ENCODE measurements at regions not wholly inside any gene's neighbourhood (a gene's known extent, or its start where the extent isn't known, plus 50 kb on each side); places are given as distances from the start of the nearest gene placed in this dataset.

DNA sequence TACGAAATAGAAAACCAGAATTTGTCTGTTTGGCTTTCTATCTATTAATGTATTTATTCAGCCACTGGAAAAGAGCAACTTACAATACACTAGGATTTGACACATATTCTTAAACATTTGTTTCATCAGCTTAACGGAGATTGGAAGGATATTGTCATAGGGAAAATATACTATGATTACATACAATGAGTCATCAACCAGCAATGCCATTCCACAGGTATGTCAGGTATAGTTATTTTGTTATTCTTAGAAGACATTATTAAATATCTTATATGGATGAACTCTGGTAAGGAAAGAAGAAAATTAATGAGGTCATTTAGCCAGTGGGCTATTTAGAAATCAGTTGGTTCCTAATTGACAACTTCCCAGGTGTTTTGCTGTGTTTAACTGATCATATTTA lies 926.6 kb downstream of the STIM2 start:
- H3K9ac ChIP-seq (ENCODE audit: control insufficient read depth, insufficient read depth, low read length): no peak overlapping the region
- SMC1A ChIA-PET (ENCODE audit: uncharacterized antibody, unreplicated experiment): interaction anchor here (0.8 to 1.3 kb wide), 3 partner anchors 9 to 69 kb away, joined by 3 read pairs; no protein-coding TSS in a partner anchor
- 11% methylated on average over 2 of the region's 2 CpGs for WGBS (ENCODE audit: insufficient coverage, insufficient replicate concordance, low lambda C conversion rate, missing lambda C conversion rate)
- H3K4me2 ChIP-seq (ENCODE audit: control insufficient read depth, insufficient read depth): no peak overlapping the region
- no peaks in the 10 kb centered on the region for H4K20me1 ChIP-seq (ENCODE audit: control insufficient read depth, insufficient read depth)
- intact Hi-C loops (cut with micrococcal nuclease; ENCODE audit: unreplicated experiment): no loop called here
- no peaks in the 10 kb centered on the region for H3K9me3 ChIP-seq (replicated peaks; ENCODE audit: control insufficient read depth, insufficient read depth, low read length)
- no peak for FAIRE-seq
- BruUV-seq (replicated peaks): no TSS peak
- in situ Hi-C loops (cut with MboI): no loop called here
- no peaks in the 10 kb centered on the region for H3K79me2 ChIP-seq (ENCODE audit: control insufficient read depth, insufficient read depth, low read length)
- no peak for DNase-seq (ENCODE audit: low read depth, low spot score)
- no peaks in the 10 kb centered on the region for H3K4me1 ChIP-seq (ENCODE audit: control insufficient read depth, insufficient read depth, low read length)
- H3K36me3 ChIP-seq (ENCODE audit: control insufficient read depth in 2 of 2, insufficient read depth in 2 of 2, low read length in 1 of 2): no peaks in the 10 kb centered on the region
- POLR2A ChIA-PET: no interaction called here
- H3K27me3 ChIP-seq (replicated peaks in 1 of 2; ENCODE audit: control insufficient read depth in 2 of 2, insufficient read depth in 2 of 2, low read length in 1 of 2): no peaks in the 10 kb centered on the region
- no peak overlapping the region for H2AFZ ChIP-seq (ENCODE audit: control insufficient read depth, low read depth, low read length)
- RAD21 ChIA-PET (ENCODE audit: unreplicated experiment): no interaction called here
- ATAC-seq: no peak
- CTCF ChIA-PET: interaction anchor here (0.7 kb wide), 2 partner anchors 59 to 71 kb away, joined by 3 to 4 read pairs; no protein-coding TSS in a partner anchor
- no peak overlapping the region for H3K27ac ChIP-seq (ENCODE audit: control insufficient read depth, insufficient read depth)
- H3K4me3 ChIP-seq: no peak overlapping the region
- no peak for TF ChIP-seq SP1 (IDR thresholded peaks at IDR 0.05; ENCODE audit: low read depth, low read length)

DNA sequence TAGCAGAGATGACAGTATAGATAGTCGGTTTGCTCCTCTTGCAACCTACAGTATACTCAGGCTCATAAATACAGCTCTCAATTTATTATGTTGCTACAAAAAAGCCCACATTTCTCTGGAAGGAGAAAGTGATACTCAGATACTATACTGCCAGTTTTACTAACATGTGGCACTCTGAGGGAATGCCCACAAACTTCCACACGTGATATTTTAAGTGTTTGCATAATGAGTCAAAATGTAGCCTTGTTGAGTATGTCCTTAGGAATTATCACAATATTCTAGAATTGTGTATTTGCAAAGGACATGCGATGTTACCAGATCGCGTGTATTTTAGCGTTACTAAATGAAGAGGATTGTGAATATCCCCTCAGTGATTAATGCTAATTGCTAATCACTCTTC lies 929.1 kb downstream of the STIM2 start:
- Histone ChIP-seq H3K27me3 (replicated peaks in 1 of 2; ENCODE audit: control insufficient read depth in 2 of 2, insufficient read depth in 2 of 2, low read length in 1 of 2) (no peaks in the 10 kb centered on the region), H3K27ac (ENCODE audit: control insufficient read depth, insufficient read depth) (no peak overlapping the region), H3K4me2 (ENCODE audit: control insufficient read depth, insufficient read depth) (no peak overlapping the region), H4K20me1 (ENCODE audit: control insufficient read depth, insufficient read depth) (no peaks in the 10 kb centered on the region), H3K9me3 (replicated peaks; ENCODE audit: control insufficient read depth, insufficient read depth, low read length) (no peaks in the 10 kb centered on the region), H3K79me2 (ENCODE audit: control insufficient read depth, insufficient read depth, low read length) (no peaks in the 10 kb centered on the region), H2AFZ (ENCODE audit: control insufficient read depth, low read depth, low read length) (no peak overlapping the region), H3K9ac (ENCODE audit: control insufficient read depth, insufficient read depth, low read length) (no peak overlapping the region), H3K36me3 (ENCODE audit: control insufficient read depth in 2 of 2, insufficient read depth in 2 of 2, low read length in 1 of 2) (no peaks in the 10 kb centered on the region), H3K4me1 (ENCODE audit: control insufficient read depth, insufficient read depth, low read length) (no peaks in the 10 kb centered on the region), H3K4me3 (no peak overlapping the region)
- ChIA-PET POLR2A (no interaction called here), SMC1A (ENCODE audit: uncharacterized antibody, unreplicated experiment) (interaction anchor here (1.0 kb wide), 1 partner anchor 11 kb away, joined by 4 read pairs; no protein-coding TSS in a partner anchor), RAD21 (ENCODE audit: unreplicated experiment) (no interaction called here), CTCF (no interaction called here)
- DNase-seq (ENCODE audit: low read depth, low spot score) (no peak), ATAC-seq (no peak; the same call in 1 of the 3 replicates), FAIRE-seq (no peak)
- in situ Hi-C loops (cut with MboI) (no loop called here), intact Hi-C loops (cut with micrococcal nuclease; ENCODE audit: unreplicated experiment) (no loop called here)
- BruUV-seq (replicated peaks): no TSS peak
- TF ChIP-seq CBX3 (IDR thresholded peaks at IDR 0.05; ENCODE audit: borderline replicate concordance, low read depth) (no peak), KAT2A (conservative IDR thresholded peaks at IDR 0.05; ENCODE audit: control insufficient read depth, low read depth, low read length) (no peak), MEF2A (IDR thresholded peaks at IDR 0.05; ENCODE audit: insufficient read depth, low read depth, low read length) (no peak), SREBF2 (IDR thresholded peaks at IDR 0.05; ENCODE audit: low read length) (no peak), ZBED1 (IDR thresholded peaks at IDR 0.05; ENCODE audit: borderline replicate concordance) (no peak), EED (IDR thresholded peaks at IDR 0.05; ENCODE audit: low read depth) (no peak), NFXL1 (IDR thresholded peaks at IDR 0.05; ENCODE audit: borderline replicate concordance) (no peak), BCL11A (IDR thresholded peaks at IDR 0.05; ENCODE audit: low read depth, low read length) (no peak), JUNB (IDR thresholded peaks at IDR 0.05) (no peak), SIX5 (IDR thresholded peaks at IDR 0.05; ENCODE audit: low read depth, low read length, severe bottlenecking) (no peak), MXI1 (IDR thresholded peaks at IDR 0.05; ENCODE audit: low read depth, low read length) (no peak), CHD1 (IDR thresholded peaks at IDR 0.05; ENCODE audit: low read depth, low read length) (no peak), SMC3 (IDR thresholded peaks at IDR 0.05; ENCODE audit: borderline replicate concordance, low read length) (no peak)
- TF ChIP-seq, protein P1, sequence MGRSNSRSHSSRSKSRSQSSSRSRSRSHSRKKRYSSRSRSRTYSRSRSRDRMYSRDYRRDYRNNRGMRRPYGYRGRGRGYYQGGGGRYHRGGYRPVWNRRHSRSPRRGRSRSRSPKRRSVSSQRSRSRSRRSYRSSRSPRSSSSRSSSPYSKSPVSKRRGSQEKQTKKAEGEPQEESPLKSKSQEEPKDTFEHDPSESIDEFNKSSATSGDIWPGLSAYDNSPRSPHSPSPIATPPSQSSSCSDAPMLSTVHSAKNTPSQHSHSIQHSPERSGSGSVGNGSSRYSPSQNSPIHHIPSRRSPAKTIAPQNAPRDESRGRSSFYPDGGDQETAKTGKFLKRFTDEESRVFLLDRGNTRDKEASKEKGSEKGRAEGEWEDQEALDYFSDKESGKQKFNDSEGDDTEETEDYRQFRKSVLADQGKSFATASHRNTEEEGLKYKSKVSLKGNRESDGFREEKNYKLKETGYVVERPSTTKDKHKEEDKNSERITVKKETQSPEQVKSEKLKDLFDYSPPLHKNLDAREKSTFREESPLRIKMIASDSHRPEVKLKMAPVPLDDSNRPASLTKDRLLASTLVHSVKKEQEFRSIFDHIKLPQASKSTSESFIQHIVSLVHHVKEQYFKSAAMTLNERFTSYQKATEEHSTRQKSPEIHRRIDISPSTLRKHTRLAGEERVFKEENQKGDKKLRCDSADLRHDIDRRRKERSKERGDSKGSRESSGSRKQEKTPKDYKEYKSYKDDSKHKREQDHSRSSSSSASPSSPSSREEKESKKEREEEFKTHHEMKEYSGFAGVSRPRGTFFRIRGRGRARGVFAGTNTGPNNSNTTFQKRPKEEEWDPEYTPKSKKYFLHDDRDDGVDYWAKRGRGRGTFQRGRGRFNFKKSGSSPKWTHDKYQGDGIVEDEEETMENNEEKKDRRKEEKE (IDR thresholded peaks at IDR 0.05): no peak
- 16% methylated on average over 6 of the region's 6 CpGs for WGBS (ENCODE audit: insufficient coverage, insufficient replicate concordance, low lambda C conversion rate, missing lambda C conversion rate)

All from GM12878 (cell line).